ENCODE measurements at regions not wholly inside any gene's neighbourhood (a gene's known extent, or its start where the extent isn't known, plus 50 kb on each side); places are given as distances from the start of the nearest gene placed in this dataset.

- TF ChIP-seq EZH2 (IDR thresholded peaks at IDR 0.05; ENCODE audit: borderline replicate concordance, insufficient read depth, low read length, poor library complexity, severe bottlenecking) (no peak), CTCF (IDR thresholded peaks at IDR 0.05; ENCODE audit: poor library complexity, severe bottlenecking) (no peak), RAD21 (conservative IDR thresholded peaks at IDR 0.05) (no peak), MXI1 (conservative IDR thresholded peaks at IDR 0.05; ENCODE audit: poor library complexity, severe bottlenecking) (no peak), POLR2AphosphoS5 (IDR thresholded peaks at IDR 0.05) (no peak)
Observed at GRCh38 chr12:73372856-73373255, 1100.7 kb downstream of the TRHDE start.

Data from neural cell (in vitro differentiated cells).